ENCODE measurements at regions not wholly inside any gene's neighbourhood (a gene's known extent, or its start where the extent isn't known, plus 50 kb on each side); places are given as distances from the start of the nearest gene placed in this dataset.

DNA sequence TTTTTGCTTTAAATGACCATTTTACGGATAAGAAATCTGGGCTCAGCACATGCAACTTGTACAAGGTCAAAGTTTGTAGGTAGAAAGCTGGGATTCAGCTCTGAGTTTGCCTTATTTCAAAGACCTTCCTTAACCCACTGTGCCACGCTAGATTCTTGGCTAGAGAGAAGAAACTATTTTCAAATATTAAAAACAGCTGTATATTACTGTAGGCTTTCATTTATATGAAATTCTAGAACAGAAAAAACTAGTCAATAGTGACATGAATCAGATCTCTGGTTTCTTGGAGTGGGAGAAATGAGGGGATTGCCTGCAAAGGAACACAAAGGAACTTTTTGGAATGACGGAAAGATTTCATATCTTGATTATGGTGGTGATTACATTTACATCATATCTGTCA, 53.0 kb upstream of the C1GALT1 start:
- TF ChIP-seq EP300 (IDR thresholded peaks at IDR 0.05) (no peak), CTCF (IDR thresholded peaks at IDR 0.05) (no peak)

All from gastroesophageal sphincter (tissue), 3 donors.